HEK293 (cell line): ENCODE measurements at regions not wholly inside any gene's neighbourhood (a gene's known extent, or its start where the extent isn't known, plus 50 kb on each side); places are given as distances from the start of the nearest gene placed in this dataset.
A peak's percentile ranks its signal among the peaks of the same experiment; 100 is the strongest.

ENCODE experiments used
- CTCF ChIA-PET: fragments of 350-600 bp; formaldehyde crosslinking; extraction: SDS; loops from one replicate; lab custom pipeline; 2021; ENCODE audit warnings: antibody characterized with exemption; lab: Yijun Ruan, JAX
- POLR2A ChIA-PET: fragments of 300-600 bp; formaldehyde crosslinking; extraction: SDS; loops from one replicate; lab custom pipeline; 2020; ENCODE audit warnings: antibody characterized with exemption, inconsistent platforms; lab: Yijun Ruan, JAX
- H3K27ac ChIP-seq: fragments of 200-500 bp; sonication (Bioruptor generic); 2 replicates; pipeline ENCODE4 v1.5.1; 2014; ENCODE audit warnings: low read depth, low read length, control low read depth, inconsistent platforms; ENCODE audit errors: extremely low read depth
- H3K36me3 ChIP-seq, 2 experiments: fragments of 200-500 bp in 1 of 2; sonication (Bioruptor generic) in 1 of 2; 1 replicate in 1 of 2; 2 replicates in 1 of 2; pipeline ENCODE4 v1.5.1; 2014 to 2017; ENCODE audit warnings: inconsistent platforms in 2 of 2, low read length in 2 of 2; ENCODE audit not compliant: control insufficient read depth in 2 of 2, insufficient read depth in 1 of 2
- H3K4me1 ChIP-seq: fragments of 200-500 bp; sonication (Bioruptor generic); 2 replicates; pipeline ENCODE4 v1.5.1; 2014; ENCODE audit warnings: mild to moderate bottlenecking, low read length, inconsistent platforms; ENCODE audit not compliant: control insufficient read depth, insufficient read depth
- H3K4me3 ChIP-seq: 2 replicates; pipeline ENCODE4 v1.5.1; 2011; ENCODE audit warnings: low read depth, mild to moderate bottlenecking, control low read depth, low read length, moderate library complexity
- H3K9me3 ChIP-seq: fragments of 200-500 bp; sonication (Bioruptor generic); 2 replicates; pipeline ENCODE4 v1.5.1; 2014; ENCODE audit warnings: low read depth, low read length, inconsistent platforms; ENCODE audit not compliant: control insufficient read depth, insufficient read depth
- YY2 ChIP-seq: fragments of 450-650 bp; formaldehyde crosslinking; IDR thresholded peaks from 2 replicates; pipeline ENCODE4 v1.5.1; 2016; ENCODE audit warnings: missing biosample characterization, missing genetic modification characterization
- ZBTB11 ChIP-seq: fragments of 450-650 bp; formaldehyde crosslinking; conservative IDR thresholded peaks from 2 replicates; pipeline ENCODE4 v1.5.1; 2016; ENCODE audit warnings: low read depth, missing biosample characterization, missing genetic modification characterization
- ZFHX2 ChIP-seq: fragments of 450-650 bp; formaldehyde crosslinking; conservative IDR thresholded peaks from 2 replicates; pipeline ENCODE4 v1.5.1; 2016; ENCODE audit warnings: missing biosample characterization, missing genetic modification characterization
- ZNF133 ChIP-seq: fragments of 450-650 bp; formaldehyde crosslinking; IDR thresholded peaks from 2 replicates; pipeline ENCODE4 v1.5.1; 2016; ENCODE audit warnings: missing biosample characterization, missing genetic modification characterization
- ZNF148 ChIP-seq: fragments of 450-650 bp; formaldehyde crosslinking; IDR thresholded peaks from 2 replicates; pipeline ENCODE4 v1.5.0; 2017; ENCODE audit warnings: missing biosample characterization, missing genetic modification characterization, borderline replicate concordance
- ZNF24 ChIP-seq: fragments of 450-650 bp; formaldehyde crosslinking; IDR thresholded peaks from 2 replicates; pipeline ENCODE4 v1.5.1; 2016; ENCODE audit warnings: missing biosample characterization, missing genetic modification characterization
- ZNF248 ChIP-seq: fragments of 450-650 bp; formaldehyde crosslinking; IDR thresholded peaks from 2 replicates; pipeline ENCODE4 v1.5.1; 2017; ENCODE audit warnings: missing biosample characterization, missing genetic modification characterization
- ZNF266 ChIP-seq: fragments of 450-650 bp; formaldehyde crosslinking; IDR thresholded peaks from 2 replicates; pipeline ENCODE4 v1.5.1; 2016; ENCODE audit warnings: missing biosample characterization, missing genetic modification characterization, low read depth
- ZNF302 ChIP-seq: fragments of 450-650 bp; formaldehyde crosslinking; IDR thresholded peaks from 2 replicates; pipeline ENCODE4 v1.5.1; 2016; ENCODE audit warnings: missing biosample characterization, missing genetic modification characterization, low read depth
- ZNF416 ChIP-seq: fragments of 450-650 bp; formaldehyde crosslinking; IDR thresholded peaks from 2 replicates; pipeline ENCODE4 v1.5.1; 2016; ENCODE audit warnings: missing biosample characterization, missing genetic modification characterization
- ZNF518A ChIP-seq: fragments of 450-650 bp; formaldehyde crosslinking; conservative IDR thresholded peaks from 2 replicates; pipeline ENCODE4 v1.5.1; 2016; ENCODE audit warnings: low read depth, missing biosample characterization, missing genetic modification characterization
- ZNF768 ChIP-seq: fragments of 450-650 bp; formaldehyde crosslinking; IDR thresholded peaks from 2 replicates; pipeline ENCODE4 v1.5.1; 2018; ENCODE audit warnings: missing biosample characterization, mild to moderate bottlenecking, missing genetic modification characterization
- ZNF785 ChIP-seq: fragments of 450-650 bp; formaldehyde crosslinking; IDR thresholded peaks from 2 replicates; pipeline ENCODE4 v1.5.1; 2016; ENCODE audit warnings: missing biosample characterization, missing genetic modification characterization
- ZNF843 ChIP-seq: fragments of 450-650 bp; formaldehyde crosslinking; IDR thresholded peaks from 2 replicates; pipeline ENCODE4 v1.5.1; 2016; ENCODE audit warnings: missing biosample characterization, missing genetic modification characterization
- ZSCAN23 ChIP-seq: fragments of 450-650 bp; formaldehyde crosslinking; IDR thresholded peaks from 2 replicates; pipeline ENCODE4 v1.5.1; 2016; ENCODE audit warnings: missing biosample characterization, missing genetic modification characterization
- ZSCAN4 ChIP-seq: fragments of 450-650 bp; formaldehyde crosslinking; IDR thresholded peaks from 2 replicates; pipeline ENCODE4 v1.5.1; 2017; ENCODE audit warnings: missing biosample characterization, missing genetic modification characterization
- ZXDB ChIP-seq: fragments of 450-650 bp; formaldehyde crosslinking; IDR thresholded peaks from 2 replicates; pipeline ENCODE4 v1.5.1; 2016; ENCODE audit warnings: missing biosample characterization, missing genetic modification characterization

GRCh38 chr20:37590938-37591490 lies 63.3 kb upstream of the BLCAP start:
- ChIA-PET CTCF (no interaction called here), POLR2A (no interaction called here)
- TF ChIP-seq ZNF768 (no peak), ZNF24 (tag by site-specific recombination) (no peak), ZNF148 (tag by site-specific recombination) (no peak), ZNF518A (tag by site-specific recombination) (no peak), ZSCAN23 (tag by site-specific recombination) (no peak), ZNF248 (tag by site-specific recombination) (no peak), ZFHX2 (tag by site-specific recombination) (peak; percentile 24; the same call in 1 of the 2 replicates), ZNF133 (tag by site-specific recombination) (no peak)
- no peak overlapping the region for H3K27ac ChIP-seq
- H3K36me3 ChIP-seq, result no peaks in the 10 kb centered on the region
- no peak overlapping the region for H3K4me3 ChIP-seq
- no peaks in the 10 kb centered on the region for H3K9me3 ChIP-seq
- H3K4me1 ChIP-seq, result no peaks in the 10 kb centered on the region

- POLR2A ChIA-PET, result no interaction called here
- no peak overlapping the region for H3K27ac ChIP-seq
- no peaks in the 10 kb centered on the region for H3K4me1 ChIP-seq
- TF ChIP-seq ZSCAN4 (tag by site-specific recombination) (no peak), ZNF416 (tag by site-specific recombination) (no peak), ZNF266 (tag by site-specific recombination) (no peak), YY2 (no peak)
- H3K36me3 ChIP-seq, result no peaks in the 10 kb centered on the region
- H3K9me3 ChIP-seq, result no peaks in the 10 kb centered on the region
- CTCF ChIA-PET, result interaction anchor here (0.6 to 1.5 kb wide), 2 partner anchors 22 to 170 kb away, joined by 3 to 5 read pairs; no protein-coding TSS in a partner anchor
- H3K4me3 ChIP-seq, result no peak overlapping the region
These were observed 58.4 kb upstream of the BLCAP start for GRCh38 chr20:37586078-37586477.

- Histone ChIP-seq H3K27ac (no peak overlapping the region), H3K4me3 (no peak overlapping the region), H3K36me3 (no peaks in the 10 kb centered on the region), H3K9me3 (no peaks in the 10 kb centered on the region), H3K4me1 (no peaks in the 10 kb centered on the region)
- CTCF ChIA-PET, result interaction anchor here (0.6 kb wide), 1 partner anchor 21 kb away, joined by 3 read pairs; no protein-coding TSS in a partner anchor
- POLR2A ChIA-PET, result no interaction called here
- TF ChIP-seq ZNF302 (tag by site-specific recombination) (no peak), ZXDB (tag by site-specific recombination) (no peak), ZNF785 (tag by site-specific recombination) (no peak), ZNF843 (no peak), ZBTB11 (tag by site-specific recombination) (no peak)
These were observed 56.6 kb upstream of the BLCAP start for GRCh38 chr20:37584238-37584807.
